Esophagus muscularis mucosa (tissue), 4 donors: ENCODE measurements at regions not wholly inside any gene's neighbourhood (a gene's known extent, or its start where the extent isn't known, plus 50 kb on each side); places are given as distances from the start of the nearest gene placed in this dataset.

Source experiments
- DNase-seq: peaks from one replicate; pipeline ENCODE4 v3.0.0-alpha.2; 2017; ENCODE audit errors: extremely low spot score
- H3K27ac ChIP-seq, 4 donors: fragments of 200-600 bp; sonication (generic); replicated peaks in 1 of 4; 1 replicate in 3 of 4; 2 replicates in 1 of 4; pipeline ENCODE4 v1.5.1; 2016 to 2019; ENCODE audit warnings: mild to moderate bottlenecking in 1 of 4
- H3K27me3 ChIP-seq, 4 donors: fragments of 200-600 bp; sonication (generic); one replicate each; pipeline versions ENCODE4 v1.5.1 to v1.6.0; 2016 to 2019
- H3K36me3 ChIP-seq, 4 donors: fragments of 200-600 bp; sonication (generic); one replicate each; pipeline ENCODE4 v1.5.1; 2016 to 2019
- H3K4me1 ChIP-seq, 4 donors: fragments of 200-600 bp; sonication (generic); one replicate each; pipeline ENCODE4 v1.5.1; 2016 to 2019
- H3K4me3 ChIP-seq, 4 donors: fragments of 200-600 bp; sonication (generic); 1 replicate in 2 of 4; 2 replicates in 2 of 4; pipeline ENCODE4 v1.5.1; 2016 to 2019; ENCODE audit warnings: mild to moderate bottlenecking in 4 of 4, moderate library complexity in 1 of 4
- H3K9me3 ChIP-seq, 4 donors: fragments of 200-600 bp; sonication (generic); 1 replicate in 3 of 4; 2 replicates in 1 of 4; pipeline ENCODE4 v1.5.1; 2016 to 2019
- CTCF ChIP-seq, 3 experiments: fragments of 200-600 bp in 2 of 3; fragments of 450-650 bp in 1 of 3; sonication (generic) in 2 of 3; IDR thresholded peaks; one replicate each; pipeline ENCODE4 v1.5.1; 2017 to 2019; ENCODE audit warnings: antibody characterized with exemption in 3 of 3, mild to moderate bottlenecking in 2 of 3, moderate library complexity in 1 of 3
- EP300 ChIP-seq: sonication (generic); formaldehyde crosslinking; IDR thresholded peaks from one replicate; pipeline ENCODE4 v1.6.1; 2017; ENCODE audit warnings: antibody characterized with exemption
- POLR2A ChIP-seq: fragments of 450-650 bp; IDR thresholded peaks from one replicate; pipeline ENCODE4 v1.6.1; 2017; ENCODE audit warnings: antibody characterized with exemption, moderate library complexity, mild to moderate bottlenecking, low read depth
- POLR2AphosphoS5 ChIP-seq, 2 donors: sonication (generic); formaldehyde crosslinking; IDR thresholded peaks; one replicate each; pipeline ENCODE4 v1.6.1; 2017; ENCODE audit warnings: antibody characterized with exemption in 2 of 2
- WGBS: methylation state at CpG from one replicate; pipeline ENCODE4 v1.1.5; 2018; 5-methylcytosine and 5-hydroxymethylcytosine counted together
- intact Hi-C: fragments of 100-400 bp; cut with DNase I; formaldehyde crosslinking; loops from one replicate; pipeline ENCODE4 v1.15.1; 2023

DNA sequence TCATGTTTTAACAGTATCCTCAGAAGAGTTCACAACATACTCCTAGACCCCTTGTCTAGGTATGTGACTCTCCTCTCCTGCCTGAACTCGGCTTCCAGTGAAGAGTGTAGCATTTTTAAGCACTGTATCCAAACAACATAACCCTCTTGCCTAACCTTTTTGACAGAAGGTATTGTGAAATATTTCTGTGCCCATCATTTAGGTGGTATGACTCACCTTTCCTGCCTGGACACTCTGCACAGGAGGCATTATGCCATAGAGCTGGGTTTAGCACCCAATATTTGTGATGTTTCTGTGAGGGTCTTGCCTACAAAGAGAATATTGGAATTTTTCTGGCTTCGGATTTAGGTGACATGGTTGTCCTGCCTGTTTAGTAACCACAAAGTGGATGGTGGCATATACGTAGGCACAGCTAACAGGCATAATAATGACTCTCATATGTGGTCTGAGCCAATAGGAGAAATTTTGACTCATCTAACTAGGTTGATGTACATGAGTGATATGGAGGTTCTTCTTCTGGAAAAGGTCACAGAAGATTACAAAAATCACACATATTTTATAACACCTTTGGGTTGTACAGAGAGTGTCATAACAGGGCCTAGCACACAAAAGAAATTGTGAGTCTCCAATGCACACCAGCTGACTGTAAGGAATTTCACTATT is 1001.0 kb upstream of the TSPY4 start:
- DNase-seq = no peak
- H3K9me3 ChIP-seq = no peaks in the 10 kb centered on the region
- intact Hi-C loops = no loop called here
- no peak overlapping the region for H3K4me3 ChIP-seq
- TF ChIP-seq CTCF (IDR thresholded peaks at IDR 0.05) = no peak
- no peaks in the 10 kb centered on the region for H3K36me3 ChIP-seq
- H3K4me1 ChIP-seq = no peaks in the 10 kb centered on the region
- no peak overlapping the region for H3K27ac ChIP-seq
- no CpG with 5 or more reads among the region's 3 CpGs for WGBS
- no peaks in the 10 kb centered on the region for H3K27me3 ChIP-seq

- DNase-seq = no peak
- Histone ChIP-seq H3K4me3 (no peak overlapping the region), H3K27ac (no peak overlapping the region), H3K9me3 (no peaks in the 10 kb centered on the region), H3K27me3 (no peaks in the 10 kb centered on the region), H3K4me1 (no peaks in the 10 kb centered on the region), H3K36me3 (no peaks in the 10 kb centered on the region)
- TF ChIP-seq POLR2AphosphoS5 (IDR thresholded peaks at IDR 0.05) (no peak), CTCF (IDR thresholded peaks at IDR 0.05) (no peak), EP300 (no peak), POLR2A (no peak)
- intact Hi-C loops = no loop called here
- no CpG with 5 or more reads among the region's 2 CpGs for WGBS
These were observed 996.3 kb upstream of the TSPY4 start for GRCh38 chrY:8341000-8341399.

DNA sequence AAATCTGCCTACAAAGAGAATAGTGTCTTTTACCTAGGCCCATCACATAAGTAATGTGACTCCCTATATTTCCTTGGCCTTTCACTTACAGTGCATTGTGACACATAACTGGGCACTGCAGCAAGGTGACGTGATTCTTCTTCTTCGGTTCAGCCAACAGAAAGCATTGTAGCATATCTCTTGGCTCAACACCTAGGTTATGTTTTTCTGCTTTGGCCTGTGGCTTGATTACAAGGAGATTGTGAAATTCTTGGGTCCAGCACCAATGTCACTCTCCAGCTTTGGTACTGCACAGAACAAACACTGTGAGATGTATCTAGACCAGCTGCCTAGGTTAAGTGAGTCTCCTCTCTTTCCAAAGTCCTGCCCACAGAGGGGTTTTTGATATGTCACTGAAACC is 995.1 kb upstream of the TSPY4 start:
- H3K27me3 ChIP-seq = no peaks in the 10 kb centered on the region
- no peak for TF ChIP-seq POLR2AphosphoS5 (IDR thresholded peaks at IDR 0.05)
- no peak for TF ChIP-seq POLR2A
- TF ChIP-seq EP300 = no peak
- TF ChIP-seq CTCF (IDR thresholded peaks at IDR 0.05) = no peak
- DNase-seq = no peak
- H3K27ac ChIP-seq = no peak overlapping the region
- no peaks in the 10 kb centered on the region for H3K4me1 ChIP-seq
- intact Hi-C loops = no loop called here
- no CpG with 5 or more reads among the region's 2 CpGs for WGBS
- no peaks in the 10 kb centered on the region for H3K36me3 ChIP-seq
- H3K9me3 ChIP-seq = no peaks in the 10 kb centered on the region
- H3K4me3 ChIP-seq = no peak overlapping the region

DNA sequence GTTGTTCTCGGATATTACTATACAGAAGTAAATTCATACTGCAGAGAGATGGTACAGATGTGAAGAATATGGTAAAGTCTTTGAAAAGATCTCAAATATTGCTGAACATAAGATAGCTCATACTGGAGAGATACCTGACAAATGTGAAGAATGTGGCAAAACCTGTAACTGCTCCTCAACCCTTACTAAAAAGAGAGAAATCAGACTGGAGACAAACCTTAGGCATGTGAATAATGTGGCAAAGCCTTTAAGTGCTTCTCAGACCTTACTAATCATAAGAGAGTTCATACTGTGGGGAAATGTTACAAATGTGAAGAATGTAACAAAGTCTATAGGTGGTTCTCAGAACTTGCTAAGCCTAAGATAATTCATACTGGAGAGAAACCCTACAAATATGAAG is 986.0 kb upstream of the TSPY4 start:
- H3K36me3 ChIP-seq = no peaks in the 10 kb centered on the region
- DNase-seq = no peak
- intact Hi-C loops = no loop called here
- H3K9me3 ChIP-seq = no peaks in the 10 kb centered on the region
- no peaks in the 10 kb centered on the region for H3K27me3 ChIP-seq
- H3K27ac ChIP-seq = no peak overlapping the region
- H3K4me3 ChIP-seq = no peak overlapping the region
- H3K4me1 ChIP-seq = no peaks in the 10 kb centered on the region
- no peak for TF ChIP-seq EP300
- TF ChIP-seq CTCF (IDR thresholded peaks at IDR 0.05) = no peak
- TF ChIP-seq POLR2A = no peak
- no CpG with 5 or more reads among the region's 1 CpG for WGBS

DNA sequence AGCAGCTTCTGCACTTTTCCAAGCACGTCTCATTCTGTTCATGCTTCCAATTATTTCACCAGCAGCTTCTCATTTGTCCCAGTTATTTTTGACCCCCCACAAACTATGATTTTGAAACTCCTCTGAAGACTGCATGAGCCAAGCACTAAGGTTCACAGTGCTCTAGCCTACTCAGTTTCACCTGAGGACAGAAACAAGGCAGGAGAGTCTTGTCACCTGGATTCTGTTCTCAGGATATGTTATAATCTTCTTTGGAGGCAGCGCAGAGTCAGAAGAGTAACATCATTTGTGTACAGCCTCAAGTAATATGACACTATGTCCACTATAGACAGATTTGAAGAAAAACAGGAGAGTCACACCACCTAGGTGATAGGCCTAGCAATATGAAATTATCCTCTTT is 985.1 kb upstream of the TSPY4 start:
- WGBS = no CpG with 5 or more reads among the region's 2 CpGs

More for the DNA sequence above, 985.1 kb upstream of the TSPY4 start:
- Histone ChIP-seq H3K4me3 (no peak overlapping the region), H3K4me1 (no peaks in the 10 kb centered on the region), H3K27me3 (no peaks in the 10 kb centered on the region), H3K36me3 (no peaks in the 10 kb centered on the region), H3K27ac (no peak overlapping the region), H3K9me3 (no peaks in the 10 kb centered on the region)
- no peak for TF ChIP-seq POLR2A
- no peak for TF ChIP-seq POLR2AphosphoS5 (IDR thresholded peaks at IDR 0.05)
- TF ChIP-seq EP300 = no peak
- TF ChIP-seq CTCF (IDR thresholded peaks at IDR 0.05) = no peak
- DNase-seq = no peak
- intact Hi-C loops = no loop called here
